ENCODE measurements at regions not wholly inside any gene's neighbourhood (a gene's known extent, or its start where the extent isn't known, plus 50 kb on each side); places are given as distances from the start of the nearest gene placed in this dataset.

DNA sequence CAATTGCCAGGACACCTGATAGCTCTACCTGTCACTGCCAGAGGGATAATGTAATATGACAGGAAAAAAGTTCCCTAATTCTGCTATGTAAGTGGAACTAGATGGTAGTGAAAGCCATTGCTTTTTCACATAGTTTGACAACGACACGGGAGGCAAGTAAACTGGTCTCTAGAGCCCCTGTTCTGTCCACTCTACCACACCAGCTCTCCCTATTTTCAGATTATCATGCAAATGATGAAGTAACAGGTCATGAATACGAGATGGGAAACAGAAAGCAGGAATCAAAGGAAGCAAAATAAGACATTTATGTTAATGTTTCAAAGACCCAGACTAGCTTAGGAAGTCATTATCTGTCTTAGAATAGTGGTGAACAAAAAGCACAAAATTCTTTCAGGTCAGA, 56.2 kb downstream of the TAF11L14 start:
- DNase-seq (ENCODE audit: low read depth in 2 of 2, low spot score in 1 of 2) = no peak

DNA sequence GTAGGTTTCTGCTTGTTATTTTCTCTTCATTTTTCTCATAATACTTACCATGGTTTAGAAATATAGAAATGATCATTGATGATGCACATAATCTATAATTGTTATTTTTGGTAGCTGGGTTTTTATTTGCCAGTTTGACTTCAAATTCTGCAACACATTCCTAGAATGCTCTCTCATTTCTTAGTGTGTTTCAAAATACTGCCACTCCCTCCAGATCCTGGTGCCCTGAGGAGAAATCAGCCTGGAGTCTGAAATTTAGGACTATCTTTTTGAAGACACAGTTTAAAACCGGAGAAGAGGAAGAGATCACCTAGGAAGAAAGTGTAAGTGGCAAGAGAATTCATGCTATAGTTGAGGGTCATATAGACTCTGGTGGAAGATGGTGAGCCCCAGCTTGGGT, 57.5 kb downstream of the TAF11L14 start:
- DNase-seq (ENCODE audit: low read depth in 2 of 2, low spot score in 1 of 2) = no peak

GRCh38 chr5:17694371-17694770, 60.1 kb downstream of the TAF11L14 start:
- no peak for DNase-seq (ENCODE audit: low read depth in 2 of 2, low spot score in 1 of 2)

DNA sequence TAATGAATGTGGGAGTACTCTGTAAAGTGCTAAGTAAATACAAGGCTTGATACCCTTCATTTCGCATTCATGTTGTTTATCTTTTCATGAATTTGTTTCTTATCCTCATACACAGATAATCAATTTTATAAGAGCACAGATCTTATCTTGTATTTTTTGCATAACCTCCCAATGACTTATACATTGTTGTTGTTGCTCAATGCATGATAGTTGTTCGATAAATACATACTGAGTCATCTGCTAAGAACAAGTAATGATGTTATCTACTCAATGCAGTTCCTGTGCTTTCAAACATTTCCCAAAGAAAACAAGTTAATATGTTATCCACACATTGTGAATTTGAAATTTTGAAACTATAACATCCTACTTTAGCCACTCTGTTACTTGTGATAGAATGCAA, 60.7 kb downstream of the TAF11L14 start:
- DNase-seq (ENCODE audit: low read depth in 2 of 2, low spot score in 1 of 2) = no peak

- DNase-seq (ENCODE audit: low read depth in 2 of 2, low spot score in 1 of 2) = no peak
Observed at GRCh38 chr5:17696627-17697026, 62.4 kb downstream of the TAF11L14 start.

DNA sequence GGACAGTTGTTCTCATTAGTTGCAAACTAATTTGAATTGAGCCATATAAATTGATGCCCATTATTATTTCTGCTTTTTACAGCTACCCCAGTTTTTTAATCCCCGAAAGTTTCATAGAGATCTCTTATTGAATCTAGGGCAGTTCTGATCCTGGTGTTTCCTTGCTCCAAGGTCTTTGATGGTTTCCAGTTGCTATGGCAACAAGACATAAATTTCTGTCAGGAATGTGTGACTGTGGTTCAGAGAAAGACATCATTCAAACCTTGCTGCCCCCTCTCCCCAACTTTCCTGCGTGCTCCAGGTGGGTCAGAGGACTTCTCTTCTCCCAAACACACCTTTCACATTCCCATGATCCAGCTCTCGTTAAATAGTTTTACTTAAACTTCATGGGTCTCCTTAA, 63.4 kb downstream of the TAF11L14 start:
- no peak for DNase-seq (ENCODE audit: low read depth in 2 of 2, low spot score in 1 of 2)

DNA sequence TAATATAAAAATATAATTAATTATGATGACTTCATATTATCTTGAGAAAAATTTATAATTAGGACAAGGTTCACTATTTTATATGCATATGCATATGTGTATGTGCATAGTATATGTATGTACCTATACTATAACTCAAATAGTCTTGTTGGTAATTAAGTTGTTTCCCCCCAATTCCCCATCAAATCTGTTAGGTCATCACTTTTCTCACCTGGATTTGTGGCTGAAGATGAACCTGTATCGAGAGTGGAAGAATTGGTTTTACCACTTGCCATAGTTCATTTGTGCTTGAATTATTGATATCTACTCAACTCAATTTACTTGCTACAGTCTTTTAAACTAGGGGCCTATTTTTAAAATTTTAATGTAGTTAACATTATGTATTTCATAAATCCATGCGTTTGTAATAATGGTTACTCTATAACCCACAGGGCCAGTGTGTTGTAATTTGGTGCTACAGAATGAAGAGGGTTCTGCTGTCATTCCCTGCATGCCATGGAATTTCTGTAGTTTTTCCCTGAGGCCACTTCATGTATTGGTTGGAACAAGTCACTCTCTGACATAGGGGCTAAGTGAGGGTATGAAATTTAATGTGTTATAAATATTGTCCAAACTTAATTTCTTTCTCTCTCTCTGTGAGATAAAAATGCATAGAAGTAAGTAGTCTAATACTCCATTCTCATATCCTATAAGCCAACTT, 74.9 kb downstream of the TAF11L14 start:
- DNase-seq (ENCODE audit: low read depth in 2 of 2, low spot score in 1 of 2) = no peak

- no peak for DNase-seq (ENCODE audit: low read depth in 2 of 2, low spot score in 1 of 2)
Observed at GRCh38 chr5:17713301-17713700, 79.0 kb downstream of the TAF11L14 start.

DNA sequence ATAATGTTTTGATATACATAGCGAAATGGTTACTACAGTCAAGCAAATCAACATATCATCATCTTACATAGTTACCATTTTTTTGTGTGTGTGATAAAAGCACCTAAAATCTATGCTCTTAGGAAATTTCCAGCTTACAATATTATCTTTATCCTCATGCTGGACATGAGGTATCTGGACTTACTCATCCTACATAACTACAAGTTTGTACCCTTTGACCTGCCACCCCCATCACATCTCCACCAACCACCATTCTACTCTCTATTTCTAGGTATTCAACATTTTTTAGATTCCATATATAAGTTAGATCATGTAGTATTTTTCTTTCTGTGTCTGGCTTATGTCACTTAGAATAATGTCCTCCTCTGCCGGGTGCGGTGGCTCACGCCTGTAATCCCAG, 79.9 kb downstream of the TAF11L14 start:
- DNase-seq (ENCODE audit: low read depth in 2 of 2, low spot score in 1 of 2) = no peak

GRCh38 chr5:17719592-17719991, 85.3 kb downstream of the TAF11L14 start:
- DNase-seq (ENCODE audit: low read depth in 2 of 2, low spot score in 1 of 2) = no peak

GRCh38 chr5:17720071-17720470, 85.8 kb downstream of the TAF11L14 start:
- DNase-seq (ENCODE audit: low read depth in 2 of 2, low spot score in 1 of 2) = no peak

DNA sequence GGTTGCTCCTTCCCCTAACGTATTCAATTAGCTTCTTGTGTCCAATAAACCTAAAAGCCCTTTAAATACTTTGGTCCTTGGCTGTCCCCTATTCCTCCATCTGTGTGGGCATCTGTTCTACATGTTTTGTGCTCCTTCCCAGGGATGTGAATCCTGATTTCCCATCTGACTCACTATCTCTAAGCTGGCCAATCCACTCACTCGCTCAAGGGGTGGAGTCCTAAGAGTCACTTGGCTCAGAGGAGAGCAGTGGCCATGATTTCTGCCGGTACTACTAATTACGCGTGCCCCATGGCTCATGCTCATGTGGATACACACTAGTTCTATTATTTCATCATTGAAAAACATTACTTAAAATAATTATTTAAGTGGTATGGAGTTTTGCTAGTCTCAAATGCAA, 89.6 kb downstream of the TAF11L14 start:
- DNase-seq (ENCODE audit: low read depth in 2 of 2, low spot score in 1 of 2) = no peak

DNA sequence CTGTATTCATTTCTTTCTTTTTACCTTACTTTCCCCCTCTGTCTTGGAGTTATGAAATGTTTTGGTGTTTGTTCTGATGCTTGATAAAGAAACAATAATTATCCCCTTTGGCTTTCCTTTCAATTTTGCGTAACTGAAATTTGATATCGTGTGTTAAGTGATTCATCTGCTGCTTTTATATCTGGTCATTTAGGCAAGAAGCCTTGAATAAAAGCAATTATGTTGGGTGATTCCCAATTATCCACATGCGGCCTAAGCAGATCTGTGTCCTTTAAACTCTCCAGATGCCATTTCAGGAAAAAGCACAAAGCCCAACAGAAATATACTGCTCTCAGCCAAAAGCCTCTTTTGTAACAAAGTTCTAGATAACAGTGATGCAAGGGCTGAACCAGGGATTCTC, 92.8 kb downstream of the TAF11L14 start:
- DNase-seq (ENCODE audit: low read depth in 2 of 2, low spot score in 1 of 2) = no peak

DNA sequence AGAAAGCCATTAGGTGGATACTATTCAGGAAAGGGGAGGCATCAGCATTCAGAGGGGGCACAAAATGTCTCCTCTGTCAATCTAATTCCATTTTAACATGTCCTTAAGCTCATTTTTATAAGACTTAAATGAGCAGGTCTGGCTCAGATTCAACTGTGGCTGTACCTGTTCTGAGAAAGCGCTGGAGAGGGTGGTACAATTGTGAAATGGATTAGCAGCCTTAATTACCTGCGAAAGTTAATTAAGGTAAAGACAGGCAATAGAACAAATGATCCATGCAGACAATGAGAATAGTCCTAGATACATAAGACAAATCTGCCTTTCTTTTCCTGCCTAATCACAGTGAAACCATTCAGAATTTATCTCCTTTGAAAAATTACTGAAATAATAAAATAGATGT, 96.2 kb downstream of the TAF11L14 start:
- no peak for DNase-seq (ENCODE audit: low read depth in 2 of 2, low spot score in 1 of 2)

DNA sequence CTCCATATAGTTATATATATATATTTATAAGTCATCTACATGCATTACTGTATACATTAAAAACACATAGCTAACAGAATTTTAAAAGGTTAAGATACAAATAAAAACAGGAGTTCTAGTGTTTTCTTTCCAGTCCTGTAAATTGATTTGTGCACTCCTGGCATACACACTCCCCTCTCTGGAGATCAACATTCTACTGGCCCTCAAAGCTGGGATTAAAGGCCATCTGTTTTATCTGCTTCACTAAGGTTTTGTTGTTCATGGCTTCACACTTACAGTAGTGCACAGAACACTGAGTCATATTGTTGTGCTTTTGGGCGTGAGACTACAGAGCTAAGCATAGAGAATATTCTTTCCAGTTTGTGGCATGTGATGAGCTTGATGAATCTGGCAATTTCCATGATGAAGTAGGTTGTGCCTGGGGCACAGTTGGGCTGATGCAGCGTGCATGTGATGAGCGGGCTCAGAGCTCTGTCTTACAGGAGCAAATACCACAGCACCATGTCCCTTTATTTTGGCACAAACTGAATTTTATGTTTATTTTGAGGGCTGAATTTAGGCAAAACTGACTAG, 98.2 kb downstream of the TAF11L14 start:
- no peak for DNase-seq (ENCODE audit: low read depth in 2 of 2, low spot score in 1 of 2)

DNA sequence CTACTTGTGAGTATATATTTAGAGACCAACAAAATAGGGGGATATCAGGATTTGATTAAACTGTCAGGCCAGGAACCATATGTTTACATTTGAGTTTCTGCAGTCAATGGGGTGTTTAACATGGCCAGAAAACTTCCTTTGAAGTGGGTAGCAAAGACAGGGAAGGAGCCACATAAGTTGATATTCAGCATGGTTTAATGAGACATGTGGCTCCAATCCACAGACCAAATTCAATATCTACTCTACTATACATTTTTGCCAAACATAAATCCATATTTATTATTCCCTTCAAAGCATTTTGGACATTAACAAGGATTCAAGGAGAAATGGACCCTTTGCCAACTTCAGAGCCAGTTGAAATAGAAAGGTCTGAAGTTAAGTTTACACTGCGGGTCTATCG, 99.8 kb downstream of the TAF11L14 start:
- no peak for DNase-seq (ENCODE audit: low read depth in 2 of 2, low spot score in 1 of 2)

DNA sequence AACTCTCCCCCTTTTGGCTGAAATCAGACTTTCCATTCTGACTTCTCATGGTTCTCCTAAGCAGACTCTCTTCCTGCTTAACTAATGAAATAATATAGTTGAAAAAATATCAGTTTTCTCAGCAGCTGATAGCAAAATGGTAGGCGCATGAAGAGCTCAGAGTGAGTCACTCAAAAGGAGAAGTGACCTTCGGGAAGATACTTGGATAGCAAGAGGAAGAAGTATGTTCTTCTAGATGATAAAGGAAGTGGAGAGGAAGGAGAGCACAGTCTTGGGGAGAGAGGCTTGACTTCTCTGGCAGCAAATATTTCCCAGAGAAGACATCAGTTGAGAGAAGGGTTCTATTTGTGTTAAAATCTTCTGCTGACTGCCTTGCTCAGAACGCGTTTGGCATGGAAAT, 101.5 kb downstream of the TAF11L14 start:
- DNase-seq (ENCODE audit: low read depth in 2 of 2, low spot score in 1 of 2) = no peak

GRCh38 chr5:17737092-17737491, 102.8 kb downstream of the TAF11L14 start:
- DNase-seq (ENCODE audit: low read depth in 2 of 2, low spot score in 1 of 2) = no peak

GRCh38 chr5:17738446-17738845, 104.2 kb downstream of the TAF11L14 start:
- DNase-seq (ENCODE audit: low read depth in 2 of 2, low spot score in 1 of 2) = no peak

DNA sequence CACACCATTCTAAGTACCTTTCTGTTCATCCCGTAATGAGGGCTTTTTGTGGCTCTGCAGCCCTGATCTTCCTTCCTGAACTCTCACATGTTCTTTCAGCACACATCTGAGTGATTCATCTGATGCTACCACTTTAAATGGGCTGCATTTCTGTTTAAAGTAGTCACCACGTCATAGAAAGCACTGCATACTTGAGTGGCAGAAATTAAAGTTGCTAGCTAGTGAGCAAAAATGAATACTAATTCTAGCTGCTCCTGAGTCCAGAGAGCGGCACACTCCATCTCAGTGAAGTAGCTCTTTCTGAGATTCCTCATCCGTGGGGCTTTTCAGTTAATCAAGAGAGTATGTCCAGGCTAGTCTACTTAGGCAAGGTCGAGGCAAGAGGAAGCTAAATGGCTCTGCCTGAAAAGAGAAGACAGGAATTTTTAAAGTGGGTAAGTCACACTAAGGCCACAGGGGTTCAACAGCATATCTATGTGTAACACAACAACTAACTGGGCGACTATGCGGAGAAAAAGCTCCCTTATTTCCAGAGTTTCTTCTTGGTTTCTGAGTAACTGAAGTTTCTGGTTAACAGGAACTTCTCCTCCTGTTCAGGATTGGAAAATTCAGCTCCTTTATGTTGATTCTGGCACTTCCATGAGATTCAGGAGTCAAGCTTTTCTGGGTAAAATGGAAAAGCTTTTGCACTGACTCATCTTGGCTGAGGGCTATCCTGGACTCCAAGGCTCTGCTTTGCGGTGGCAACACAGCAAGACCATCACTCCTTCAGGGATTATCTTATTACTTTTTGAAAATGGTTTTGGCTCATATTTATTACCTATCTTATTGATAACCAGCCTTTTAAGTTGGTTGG, 109.5 kb downstream of the TAF11L14 start:
- no peak for DNase-seq (ENCODE audit: low read depth in 2 of 2, low spot score in 1 of 2)

DNA sequence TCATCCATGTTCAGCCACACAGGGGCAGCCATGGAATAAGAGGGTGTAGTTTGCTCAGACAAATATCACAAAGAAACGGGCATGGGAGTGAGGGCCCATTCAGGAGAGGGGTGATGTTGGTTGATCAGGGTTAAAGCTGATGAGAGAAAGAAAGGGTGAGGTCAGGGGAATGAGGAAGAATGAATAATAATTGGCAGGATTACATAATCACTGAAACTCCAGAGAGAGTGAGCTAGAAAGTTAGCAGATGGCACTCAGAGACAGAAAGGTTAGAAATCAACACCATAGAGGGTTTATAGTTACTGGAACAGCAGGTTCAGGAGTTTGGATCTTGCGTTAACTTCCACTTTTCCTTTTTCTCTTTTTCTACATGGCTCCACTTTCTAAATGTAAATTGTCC, 113.9 kb downstream of the TAF11L14 start:
- no peak for DNase-seq (ENCODE audit: low read depth in 2 of 2, low spot score in 1 of 2)

DNA sequence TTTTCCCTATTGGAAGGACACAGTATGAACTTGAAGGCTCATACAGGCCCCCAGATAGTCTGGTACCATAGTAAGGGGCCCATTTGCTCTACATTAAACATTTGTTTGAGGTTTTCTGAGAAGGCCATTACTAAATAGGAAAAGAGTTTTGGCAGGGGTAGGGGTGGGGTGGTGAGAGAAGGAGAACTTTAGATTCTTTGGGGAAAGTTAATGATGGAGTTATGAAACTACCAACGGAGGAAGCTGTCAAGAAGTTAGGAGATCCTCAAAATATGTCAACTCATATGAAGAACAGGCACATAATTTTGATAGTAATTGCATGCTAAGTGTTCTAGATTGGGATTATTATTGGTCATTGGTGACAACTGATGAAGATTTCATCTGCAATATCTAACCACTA, 114.7 kb downstream of the TAF11L14 start:
- no peak for DNase-seq (ENCODE audit: low read depth in 2 of 2, low spot score in 1 of 2)
